ENCODE measurements at regions not wholly inside any gene's neighbourhood (a gene's known extent, or its start where the extent isn't known, plus 50 kb on each side); places are given as distances from the start of the nearest gene placed in this dataset.

- Histone ChIP-seq H3K27ac (no peak overlapping the region), H3K36me3 (no peaks in the 10 kb centered on the region), H3K4me1 (replicated peaks) (no peaks in the 10 kb centered on the region), H3K4me3 (no peak overlapping the region), H3K27me3 (replicated peaks; ENCODE audit: insufficient read depth) (no peaks in the 10 kb centered on the region), H3K9me3 (no peaks in the 10 kb centered on the region)
- WGBS = 63% methylated on average over 1 of the region's 1 CpG
- intact Hi-C loops (cut with DNase I) = no loop called here
- TF ChIP-seq, protein P1, sequence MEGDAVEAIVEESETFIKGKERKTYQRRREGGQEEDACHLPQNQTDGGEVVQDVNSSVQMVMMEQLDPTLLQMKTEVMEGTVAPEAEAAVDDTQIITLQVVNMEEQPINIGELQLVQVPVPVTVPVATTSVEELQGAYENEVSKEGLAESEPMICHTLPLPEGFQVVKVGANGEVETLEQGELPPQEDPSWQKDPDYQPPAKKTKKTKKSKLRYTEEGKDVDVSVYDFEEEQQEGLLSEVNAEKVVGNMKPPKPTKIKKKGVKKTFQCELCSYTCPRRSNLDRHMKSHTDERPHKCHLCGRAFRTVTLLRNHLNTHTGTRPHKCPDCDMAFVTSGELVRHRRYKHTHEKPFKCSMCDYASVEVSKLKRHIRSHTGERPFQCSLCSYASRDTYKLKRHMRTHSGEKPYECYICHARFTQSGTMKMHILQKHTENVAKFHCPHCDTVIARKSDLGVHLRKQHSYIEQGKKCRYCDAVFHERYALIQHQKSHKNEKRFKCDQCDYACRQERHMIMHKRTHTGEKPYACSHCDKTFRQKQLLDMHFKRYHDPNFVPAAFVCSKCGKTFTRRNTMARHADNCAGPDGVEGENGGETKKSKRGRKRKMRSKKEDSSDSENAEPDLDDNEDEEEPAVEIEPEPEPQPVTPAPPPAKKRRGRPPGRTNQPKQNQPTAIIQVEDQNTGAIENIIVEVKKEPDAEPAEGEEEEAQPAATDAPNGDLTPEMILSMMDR (IDR thresholded peaks at IDR 0.05) = no peak
- TF ChIP-seq POLR2A (IDR thresholded peaks at IDR 0.05) = no peak
- TF ChIP-seq POLR2AphosphoS5 (IDR thresholded peaks at IDR 0.05) = no peak
- DNase-seq (ENCODE audit: low spot score) = no peak
These were observed 842.5 kb downstream of the REEP3 start for GRCh38 chr10:64363687-64364086.

GRCh38 chr10:64365663-64366062, 844.5 kb downstream of the REEP3 start:
- no peak overlapping the region for H3K27ac ChIP-seq
- H3K27me3 ChIP-seq (replicated peaks; ENCODE audit: insufficient read depth) = no peaks in the 10 kb centered on the region
- intact Hi-C loops (cut with DNase I) = no loop called here
- WGBS = 100% methylated on average over 3 of the region's 3 CpGs
- H3K4me1 ChIP-seq (replicated peaks) = no peaks in the 10 kb centered on the region
- no peaks in the 10 kb centered on the region for H3K36me3 ChIP-seq
- H3K9me3 ChIP-seq = no peaks in the 10 kb centered on the region
- H3K4me3 ChIP-seq = no peak overlapping the region
- TF ChIP-seq POLR2A (IDR thresholded peaks at IDR 0.05) (no peak), POLR2AphosphoS5 (IDR thresholded peaks at IDR 0.05) (no peak)
- TF ChIP-seq, protein P1 (IDR thresholded peaks at IDR 0.05) = no peak
- no peak for DNase-seq (ENCODE audit: low spot score)

DNA sequence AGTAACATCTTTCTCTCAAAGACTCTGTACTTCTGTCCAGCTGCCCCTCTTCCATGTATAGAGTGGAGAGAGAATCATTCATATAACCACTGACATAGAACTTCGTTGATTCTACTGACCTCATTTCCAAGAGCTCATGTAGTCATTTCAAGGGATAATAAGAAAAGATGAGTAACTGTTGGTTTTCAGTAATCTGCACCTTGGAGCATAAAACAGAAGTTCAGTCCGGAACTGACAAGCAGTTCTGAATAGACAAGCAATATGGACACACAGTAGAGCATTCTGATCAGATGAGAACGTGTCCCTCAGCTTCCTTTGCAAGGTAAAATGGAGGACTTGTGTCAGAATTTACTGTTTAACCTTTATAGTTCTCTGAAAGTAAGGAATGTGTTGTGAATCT, 847.1 kb downstream of the REEP3 start:
- no peaks in the 10 kb centered on the region for H3K9me3 ChIP-seq
- TF ChIP-seq POLR2A (IDR thresholded peaks at IDR 0.05) (no peak), POLR2AphosphoS5 (IDR thresholded peaks at IDR 0.05) (no peak)
- TF ChIP-seq, protein P1 (IDR thresholded peaks at IDR 0.05) = no peak
- H3K4me3 ChIP-seq = no peak overlapping the region
- 73% methylated on average over 3 of the region's 3 CpGs for WGBS
- no peaks in the 10 kb centered on the region for H3K27me3 ChIP-seq (replicated peaks; ENCODE audit: insufficient read depth)
- no peak overlapping the region for H3K27ac ChIP-seq
- intact Hi-C loops (cut with DNase I) = no loop called here
- no peaks in the 10 kb centered on the region for H3K36me3 ChIP-seq
- no peaks in the 10 kb centered on the region for H3K4me1 ChIP-seq (replicated peaks)
- no peak for DNase-seq (ENCODE audit: low spot score)

GRCh38 chr10:64369885-64370773, 848.9 kb downstream of the REEP3 start:
- Histone ChIP-seq H3K4me3 (no peak overlapping the region), H3K27ac (no peak overlapping the region), H3K36me3 (no peaks in the 10 kb centered on the region), H3K9me3 (no peaks in the 10 kb centered on the region), H3K4me1 (replicated peaks) (no peaks in the 10 kb centered on the region), H3K27me3 (replicated peaks; ENCODE audit: insufficient read depth) (no peaks in the 10 kb centered on the region)
- TF ChIP-seq POLR2AphosphoS5 (IDR thresholded peaks at IDR 0.05) = no peak
- TF ChIP-seq, protein P1 (IDR thresholded peaks at IDR 0.05) = no peak
- DNase-seq (ENCODE audit: low spot score) = no peak
- WGBS = 27% methylated on average over 1 of the region's 1 CpG
- intact Hi-C loops (cut with DNase I) = no loop called here

DNA sequence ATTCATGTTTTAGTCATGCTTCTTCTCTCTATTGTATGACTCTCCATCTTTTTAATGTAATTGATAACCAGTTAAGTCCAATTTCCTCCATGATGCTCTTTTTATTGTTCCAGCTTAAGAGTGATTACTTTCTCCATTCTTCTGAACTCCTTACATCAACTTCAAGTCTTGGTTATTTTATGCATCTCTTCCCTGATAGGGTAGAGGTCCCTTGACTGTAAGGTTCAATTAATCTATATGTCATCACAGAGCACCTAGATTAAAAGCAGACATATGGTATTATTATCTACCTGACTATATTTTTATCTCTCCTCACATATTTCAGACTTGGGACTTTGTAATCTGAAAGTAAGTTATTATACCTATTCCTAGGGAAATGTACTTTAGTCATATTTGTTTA, 853.1 kb downstream of the REEP3 start:
- intact Hi-C loops (cut with DNase I) = no loop called here
- no peak for TF ChIP-seq POLR2A (IDR thresholded peaks at IDR 0.05)
- TF ChIP-seq, protein P1 (IDR thresholded peaks at IDR 0.05) = no peak
- TF ChIP-seq POLR2AphosphoS5 (IDR thresholded peaks at IDR 0.05) = no peak

More for the DNA sequence above, 853.1 kb downstream of the REEP3 start:
- no peak for DNase-seq (ENCODE audit: low spot score)
- Histone ChIP-seq H3K36me3 (no peaks in the 10 kb centered on the region), H3K4me3 (no peak overlapping the region), H3K4me1 (replicated peaks) (no peaks in the 10 kb centered on the region), H3K9me3 (no peaks in the 10 kb centered on the region), H3K27ac (no peak overlapping the region), H3K27me3 (replicated peaks; ENCODE audit: insufficient read depth) (no peaks in the 10 kb centered on the region)
